ENCODE measurements at regions not wholly inside any gene's neighbourhood (a gene's known extent, or its start where the extent isn't known, plus 50 kb on each side); places are given as distances from the start of the nearest gene placed in this dataset.
A peak's percentile ranks its signal among the peaks of the same experiment; 100 is the strongest.

GRCh38 chr13:107144432-107144831 lies 576.5 kb upstream of the ARGLU1 start:
- DNase-seq = no peak

- DNase-seq = no peak
These were observed 573.8 kb upstream of the ARGLU1 start for GRCh38 chr13:107141767-107142166.

- DNase-seq = no peak
These were observed 571.1 kb upstream of the ARGLU1 start for GRCh38 chr13:107139006-107139405.

- no peak for DNase-seq
These were observed 570.5 kb upstream of the ARGLU1 start for GRCh38 chr13:107138486-107138885.

GRCh38 chr13:107133950-107134349 lies 566.0 kb upstream of the ARGLU1 start:
- DNase-seq = no peak

- no peak for DNase-seq
These were observed 562.6 kb upstream of the ARGLU1 start for GRCh38 chr13:107130566-107130965.

- DNase-seq = no peak
These were observed 556.8 kb upstream of the ARGLU1 start for GRCh38 chr13:107124730-107125129.

- peak; percentile 2 for DNase-seq
These were observed 556.3 kb upstream of the ARGLU1 start for GRCh38 chr13:107124129-107124718.

- DNase-seq = no peak
These were observed 553.9 kb upstream of the ARGLU1 start for GRCh38 chr13:107121793-107122192.

- DNase-seq = no peak
These were observed 552.3 kb upstream of the ARGLU1 start for GRCh38 chr13:107119989-107120881.

GRCh38 chr13:107118506-107118905 lies 550.6 kb upstream of the ARGLU1 start:
- DNase-seq = no peak

- DNase-seq = peak; percentile 14
These were observed 549.5 kb upstream of the ARGLU1 start for GRCh38 chr13:107117327-107118012.

- DNase-seq = no peak
These were observed 545.5 kb upstream of the ARGLU1 start for GRCh38 chr13:107113387-107113786.

GRCh38 chr13:107111248-107111647 lies 543.3 kb upstream of the ARGLU1 start:
- DNase-seq = no peak

- no peak for DNase-seq
These were observed 536.7 kb upstream of the ARGLU1 start for GRCh38 chr13:107104631-107105030.

GRCh38 chr13:107102676-107103075 lies 534.7 kb upstream of the ARGLU1 start:
- DNase-seq = no peak

GRCh38 chr13:107099661-107100060 lies 531.7 kb upstream of the ARGLU1 start:
- DNase-seq = no peak

- no peak for DNase-seq
These were observed 530.0 kb upstream of the ARGLU1 start for GRCh38 chr13:107097916-107098315.

GRCh38 chr13:107095876-107096275 lies 527.9 kb upstream of the ARGLU1 start:
- DNase-seq = no peak

- no peak for DNase-seq
These were observed 523.9 kb upstream of the ARGLU1 start for GRCh38 chr13:107091861-107092260.

GRCh38 chr13:107091428-107091827 lies 523.5 kb upstream of the ARGLU1 start:
- no peak for DNase-seq

- DNase-seq = no peak
These were observed 520.1 kb upstream of the ARGLU1 start for GRCh38 chr13:107088061-107088460.

- peak; percentile 19 for DNase-seq
These were observed 511.6 kb upstream of the ARGLU1 start for GRCh38 chr13:107079423-107080049.

Data from NCI-H2171 (cell line).